Skeletal muscle tissue (tissue), 3 donors: ENCODE measurements at regions not wholly inside any gene's neighbourhood (a gene's known extent, or its start where the extent isn't known, plus 50 kb on each side); places are given as distances from the start of the nearest gene placed in this dataset.

Experiments used
- H3K27ac ChIP-seq: one replicate; pipeline ENCODE4 v1.7.0; 2013; ENCODE audit warnings: mild to moderate bottlenecking, low read depth, low read length, inconsistent platforms
- H3K27me3 ChIP-seq, 3 donors: one replicate each; pipeline ENCODE4 v1.7.0; 2013; ENCODE audit warnings: low read length in 3 of 3; ENCODE audit not compliant: control insufficient read depth in 3 of 3, insufficient read depth in 3 of 3
- H3K36me3 ChIP-seq, 3 donors: one replicate each; pipeline ENCODE4 v1.7.0; 2013; ENCODE audit warnings: low read length in 3 of 3; ENCODE audit not compliant: control insufficient read depth in 3 of 3, insufficient read depth in 3 of 3
- H3K4me1 ChIP-seq, 3 donors: one replicate each; pipeline ENCODE4 v1.7.0; 2013; ENCODE audit warnings: low read length in 3 of 3, mild to moderate bottlenecking in 3 of 3; ENCODE audit not compliant: control insufficient read depth in 3 of 3, insufficient read depth in 3 of 3
- H3K4me3 ChIP-seq, 3 donors: one replicate each; pipeline ENCODE4 v1.7.0; 2013; ENCODE audit warnings: low read length in 3 of 3
- H3K9ac ChIP-seq, 3 donors: one replicate each; pipeline ENCODE4 v1.7.0; 2013; ENCODE audit warnings: low read length in 3 of 3, mild to moderate bottlenecking in 3 of 3, moderate library complexity in 2 of 3, low read depth in 1 of 3
- H3K9me3 ChIP-seq, 3 donors: one replicate each; pipeline ENCODE4 v1.7.0; 2013; ENCODE audit warnings: low read length in 3 of 3; ENCODE audit not compliant: control insufficient read depth in 3 of 3
- donor health status: Osteomylitis.

DNA sequence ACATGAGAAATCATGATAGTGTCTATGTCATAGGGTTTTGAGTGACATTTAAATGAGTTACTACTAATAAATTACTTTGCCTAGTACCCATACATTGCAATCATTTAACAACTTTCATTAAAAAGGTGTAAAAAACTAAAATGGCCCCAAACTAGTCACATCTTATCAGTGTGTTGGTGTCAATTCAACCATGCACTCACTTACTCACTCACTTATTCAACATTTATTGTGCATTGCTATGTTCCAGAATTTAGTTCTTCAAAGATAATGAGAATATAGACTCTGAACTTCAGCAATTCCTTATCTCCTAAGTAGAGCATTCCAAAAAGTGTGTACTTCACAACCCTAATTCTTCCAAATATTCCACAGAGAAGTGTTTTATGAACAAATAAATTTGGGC lies 965.7 kb downstream of the REEP3 start:
- H3K27ac ChIP-seq, result no peak overlapping the region
- no peaks in the 10 kb centered on the region for H3K36me3 ChIP-seq
- H3K9ac ChIP-seq, result no peak overlapping the region
- H3K4me3 ChIP-seq, result no peak overlapping the region
- no peaks in the 10 kb centered on the region for H3K4me1 ChIP-seq
- H3K27me3 ChIP-seq, result no peaks in the 10 kb centered on the region
- H3K9me3 ChIP-seq, result no peaks in the 10 kb centered on the region

DNA sequence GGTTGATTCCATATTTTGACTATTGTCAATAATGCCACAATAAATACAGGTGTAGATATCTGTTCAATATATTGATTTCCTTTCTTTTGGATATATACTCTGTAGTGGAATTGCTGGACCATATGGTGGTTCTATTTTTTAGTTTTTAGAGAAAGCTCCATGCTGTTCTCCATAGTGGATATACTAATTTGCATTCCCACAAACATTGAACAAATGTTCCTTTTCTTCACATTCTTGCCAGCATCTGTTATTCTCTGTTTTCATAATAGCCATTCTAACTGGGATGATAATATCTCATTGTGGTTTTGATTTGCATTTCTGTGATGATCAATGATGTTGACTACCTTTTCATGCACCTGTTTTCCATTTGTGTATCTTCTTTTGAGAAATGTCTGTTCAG lies 973.7 kb downstream of the REEP3 start:
- Histone ChIP-seq H3K9ac (no peak overlapping the region), H3K27me3 (no peaks in the 10 kb centered on the region), H3K4me3 (no peak overlapping the region), H3K27ac (no peak overlapping the region), H3K4me1 (no peaks in the 10 kb centered on the region), H3K9me3 (no peaks in the 10 kb centered on the region), H3K36me3 (no peaks in the 10 kb centered on the region)

DNA sequence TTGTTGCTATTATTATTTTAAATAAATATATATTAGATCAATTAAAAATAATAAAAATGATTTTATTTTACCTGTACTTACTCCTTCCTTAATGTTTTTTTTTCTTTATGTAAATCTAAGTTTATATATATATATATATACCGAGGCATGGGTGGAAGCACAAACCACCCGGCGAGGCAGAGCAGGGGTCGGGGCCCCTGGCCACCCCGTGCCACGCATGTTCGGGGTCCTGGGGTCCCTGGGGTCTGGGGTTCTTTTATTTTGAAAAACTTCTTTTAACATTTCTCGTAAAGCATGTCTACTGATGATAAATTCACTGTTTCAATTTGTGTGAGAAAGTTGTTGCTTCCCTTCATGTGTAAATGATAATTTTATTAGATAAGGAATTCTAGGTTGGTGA lies 976.1 kb downstream of the REEP3 start:
- Histone ChIP-seq H3K9ac (no peak overlapping the region), H3K27ac (no peak overlapping the region), H3K4me1 (no peaks in the 10 kb centered on the region), H3K9me3 (no peaks in the 10 kb centered on the region), H3K4me3 (no peak overlapping the region), H3K36me3 (no peaks in the 10 kb centered on the region), H3K27me3 (no peaks in the 10 kb centered on the region)

DNA sequence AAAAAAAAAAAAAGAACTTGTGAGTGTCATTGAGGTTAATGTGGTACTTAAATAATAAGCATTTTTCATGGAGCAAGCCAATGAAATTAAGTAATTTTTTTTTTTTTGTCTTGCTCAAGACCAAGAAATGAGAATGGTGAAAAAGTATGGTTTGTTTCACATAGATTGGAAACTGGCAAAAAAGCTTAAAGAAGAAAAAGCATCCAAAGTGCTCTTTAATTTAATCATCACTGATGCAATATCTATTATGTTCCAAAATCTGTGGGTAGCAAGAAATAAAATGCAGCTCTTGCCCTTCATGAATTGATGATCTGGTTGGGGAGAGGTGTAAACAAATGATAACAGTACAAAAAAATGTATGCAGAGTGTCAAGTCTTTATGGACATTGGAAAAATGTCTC lies 980.6 kb downstream of the REEP3 start:
- H3K36me3 ChIP-seq, result no peaks in the 10 kb centered on the region
- H3K4me1 ChIP-seq, result no peaks in the 10 kb centered on the region
- no peaks in the 10 kb centered on the region for H3K27me3 ChIP-seq
- no peak overlapping the region for H3K27ac ChIP-seq
- H3K9me3 ChIP-seq, result no peaks in the 10 kb centered on the region
- H3K9ac ChIP-seq, result no peak overlapping the region
- no peak overlapping the region for H3K4me3 ChIP-seq

DNA sequence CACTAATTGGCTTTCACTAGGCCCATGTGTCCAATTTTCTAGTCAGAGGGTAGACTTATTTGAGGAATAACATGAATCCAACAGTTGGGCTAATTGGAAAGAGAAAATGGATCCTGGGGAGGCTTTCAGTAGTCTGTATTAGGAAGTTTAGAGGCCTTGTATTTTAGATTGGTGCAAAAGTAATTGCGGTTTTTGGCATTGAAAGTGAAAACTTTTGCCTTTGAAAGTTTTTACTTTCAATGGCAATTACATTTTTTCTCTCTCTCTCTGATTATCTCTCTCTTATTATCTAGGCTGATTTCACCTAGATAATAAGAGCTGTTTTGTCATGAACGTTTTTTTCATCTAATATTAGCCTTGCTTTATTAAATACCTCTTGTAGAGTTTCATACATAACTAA lies 981.7 kb downstream of the REEP3 start:
- Histone ChIP-seq H3K4me3 (no peak overlapping the region), H3K4me1 (no peaks in the 10 kb centered on the region), H3K9ac (no peak overlapping the region), H3K27me3 (no peaks in the 10 kb centered on the region), H3K27ac (no peak overlapping the region), H3K36me3 (no peaks in the 10 kb centered on the region), H3K9me3 (no peaks in the 10 kb centered on the region)

DNA sequence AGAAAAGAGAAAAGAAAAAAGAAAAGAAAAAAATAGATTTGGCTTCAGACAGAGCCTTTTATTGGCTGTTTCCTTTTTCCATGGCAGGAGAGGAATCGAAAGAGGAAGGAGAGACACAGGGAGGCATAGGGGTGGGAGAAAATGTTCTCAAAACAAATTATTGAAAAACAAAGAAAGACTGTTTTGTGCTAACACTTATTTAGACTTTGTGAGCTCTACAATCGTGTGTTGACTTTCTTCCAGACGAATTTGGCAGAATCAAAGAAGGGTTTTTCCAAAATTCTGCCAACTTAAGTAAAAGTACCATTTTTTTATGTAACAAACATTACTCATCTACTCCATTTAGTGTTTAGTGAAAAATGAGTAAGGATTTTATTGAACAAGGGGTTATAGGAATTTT lies 982.2 kb downstream of the REEP3 start:
- no peaks in the 10 kb centered on the region for H3K36me3 ChIP-seq
- no peak overlapping the region for H3K27ac ChIP-seq
- no peak overlapping the region for H3K4me3 ChIP-seq
- no peak overlapping the region for H3K9ac ChIP-seq
- no peaks in the 10 kb centered on the region for H3K9me3 ChIP-seq
- H3K4me1 ChIP-seq, result no peaks in the 10 kb centered on the region
- H3K27me3 ChIP-seq, result no peaks in the 10 kb centered on the region

DNA sequence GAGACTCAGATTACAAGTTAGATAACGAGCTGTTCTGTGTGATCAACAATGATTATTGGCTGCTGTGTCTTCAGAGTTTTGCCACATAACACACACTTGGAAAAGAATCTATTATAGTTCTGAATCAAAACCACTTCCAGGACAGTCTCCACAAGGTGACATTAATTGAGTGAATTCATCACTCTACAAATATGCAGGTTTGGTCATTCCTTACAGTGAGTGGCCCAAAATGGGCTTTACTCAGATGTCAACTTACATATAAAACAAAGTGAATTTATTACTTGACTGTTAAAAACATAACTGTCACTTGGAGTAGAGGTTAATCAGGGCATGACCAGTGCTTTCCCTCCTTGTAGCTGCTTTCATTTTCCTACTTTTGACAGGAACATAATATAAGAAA lies 984.3 kb downstream of the REEP3 start:
- no peaks in the 10 kb centered on the region for H3K9me3 ChIP-seq
- no peaks in the 10 kb centered on the region for H3K4me1 ChIP-seq
- H3K36me3 ChIP-seq, result no peaks in the 10 kb centered on the region
- no peak overlapping the region for H3K9ac ChIP-seq
- H3K27me3 ChIP-seq, result no peaks in the 10 kb centered on the region
- no peak overlapping the region for H3K4me3 ChIP-seq
- no peak overlapping the region for H3K27ac ChIP-seq

DNA sequence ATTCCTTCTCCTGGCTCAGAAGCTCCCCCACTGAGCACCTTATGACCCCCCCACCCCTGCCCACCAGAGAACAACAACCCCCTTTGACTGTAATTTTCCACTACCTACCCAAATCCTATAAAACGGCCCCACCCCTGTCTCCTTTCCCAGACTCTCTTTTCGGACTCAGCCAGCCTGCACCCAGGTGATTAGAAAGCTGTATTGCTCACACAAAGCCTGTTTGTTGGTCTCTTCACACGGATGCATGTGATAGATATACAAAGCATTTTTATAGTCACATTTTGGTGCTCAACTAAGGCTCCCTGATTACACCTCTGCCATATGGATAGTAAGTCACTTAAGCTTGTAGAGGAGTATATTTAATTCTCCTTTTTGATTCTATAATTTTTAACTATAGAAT lies 985.8 kb downstream of the REEP3 start:
- no peak overlapping the region for H3K9ac ChIP-seq

DNA sequence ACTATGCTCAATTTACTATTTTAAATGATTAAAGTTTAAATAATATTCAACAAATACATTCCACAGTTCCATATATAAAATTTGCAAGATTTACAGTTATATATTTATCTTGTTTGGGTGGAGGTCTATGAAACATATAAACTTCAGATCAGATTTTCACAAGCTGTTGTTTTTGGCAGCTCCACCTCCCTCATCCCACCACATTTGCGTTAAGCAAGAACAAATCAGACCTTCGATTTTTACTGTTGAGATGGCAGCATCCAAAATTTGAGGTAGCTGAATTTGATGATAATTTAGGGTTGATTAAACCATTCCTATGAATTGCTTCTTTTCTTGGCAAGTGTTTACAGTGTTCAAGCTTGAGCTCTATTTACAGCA lies 986.4 kb downstream of the REEP3 start:
- Histone ChIP-seq H3K27ac (no peak overlapping the region), H3K27me3 (no peaks in the 10 kb centered on the region), H3K36me3 (no peaks in the 10 kb centered on the region), H3K4me3 (no peak overlapping the region), H3K4me1 (no peaks in the 10 kb centered on the region), H3K9ac (no peak overlapping the region), H3K9me3 (no peaks in the 10 kb centered on the region)

More for the DNA sequence above, 985.8 kb downstream of the REEP3 start:
- Histone ChIP-seq H3K9me3 (no peaks in the 10 kb centered on the region), H3K27me3 (no peaks in the 10 kb centered on the region), H3K4me1 (no peaks in the 10 kb centered on the region), H3K4me3 (no peak overlapping the region), H3K27ac (no peak overlapping the region), H3K36me3 (no peaks in the 10 kb centered on the region)

DNA sequence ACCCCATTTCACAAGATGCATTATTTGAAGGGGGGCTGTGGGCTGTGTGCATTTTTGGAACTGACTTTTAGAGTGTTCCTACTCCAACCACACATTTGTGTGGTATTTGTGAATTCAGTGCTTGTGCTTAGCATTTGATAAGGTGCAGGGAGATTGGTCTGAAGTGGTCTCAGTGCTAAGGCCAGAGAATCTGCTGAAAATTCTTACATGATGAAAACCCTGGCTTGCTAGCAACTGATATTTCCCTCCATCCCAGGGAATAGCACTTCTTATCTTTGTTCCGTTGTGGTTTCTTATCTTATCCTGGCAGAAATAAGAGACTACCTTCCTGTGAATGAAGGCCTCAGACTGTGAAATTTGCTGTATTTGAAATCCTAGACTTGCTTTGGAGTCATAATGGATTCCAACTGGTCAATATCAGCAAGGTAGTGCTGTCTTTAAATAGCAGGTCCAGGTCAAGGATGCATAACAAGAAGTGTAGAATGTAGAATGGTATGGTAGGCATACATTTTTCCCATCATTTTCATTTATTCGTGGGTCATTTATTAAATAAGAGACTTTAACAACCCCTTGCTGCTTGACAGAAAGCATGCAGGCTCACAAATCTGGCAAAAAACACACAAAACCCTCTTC lies 986.9 kb downstream of the REEP3 start:
- Histone ChIP-seq H3K4me3 (no peak overlapping the region), H3K9ac (no peak overlapping the region), H3K27ac (no peak overlapping the region), H3K36me3 (no peaks in the 10 kb centered on the region), H3K9me3 (no peaks in the 10 kb centered on the region), H3K27me3 (no peaks in the 10 kb centered on the region), H3K4me1 (no peaks in the 10 kb centered on the region)
